Adrenal gland (tissue), 5 donors: ENCODE measurements at regions not wholly inside any gene's neighbourhood (a gene's known extent, or its start where the extent isn't known, plus 50 kb on each side); places are given as distances from the start of the nearest gene placed in this dataset.

Source experiments
- POLR2A ChIP-seq, 2 donors: fragments of 450-650 bp; IDR thresholded peaks; one replicate each; pipeline ENCODE4 v1.6.1; 2017; ENCODE audit warnings: antibody characterized with exemption in 2 of 2, mild to moderate bottlenecking in 2 of 2, moderate library complexity in 1 of 2
- TF ChIP-seq, protein P1 (sequence below), 6 experiments: fragments of 450-650 bp in 4 of 6; fragments of 200-600 bp in 2 of 6; sonication (generic) in 1 of 6; IDR thresholded peaks; 1 replicate in 5 of 6; 2 replicates in 1 of 6; pipeline versions ENCODE4 v1.5.1 to v1.8.0; 2016 to 2021; ENCODE audit warnings: antibody characterized with exemption in 6 of 6, mild to moderate bottlenecking in 2 of 6, moderate library complexity in 1 of 6
- donor health status: DM: no; HTN: no; CAD: no.

DNA sequence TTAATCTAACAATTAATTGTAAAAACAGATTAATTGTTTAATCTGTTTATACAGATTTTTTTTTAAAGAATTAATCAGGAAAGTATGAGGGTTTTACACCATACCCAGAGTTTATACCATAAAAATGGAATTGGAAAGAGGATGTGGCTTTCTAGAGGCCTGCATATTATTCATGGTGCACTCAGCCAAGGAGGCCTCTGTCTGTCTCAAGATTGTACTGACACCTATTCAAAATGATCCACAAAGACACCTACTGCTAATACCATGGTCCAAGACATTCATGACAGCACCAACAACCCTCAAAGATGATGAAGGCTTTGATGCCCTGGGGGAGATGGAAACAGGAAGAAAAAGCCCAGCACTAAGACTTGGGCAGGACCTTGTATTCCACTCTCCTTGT lies 58.1 kb upstream of the MAST4 start:
- TF ChIP-seq, protein P1, sequence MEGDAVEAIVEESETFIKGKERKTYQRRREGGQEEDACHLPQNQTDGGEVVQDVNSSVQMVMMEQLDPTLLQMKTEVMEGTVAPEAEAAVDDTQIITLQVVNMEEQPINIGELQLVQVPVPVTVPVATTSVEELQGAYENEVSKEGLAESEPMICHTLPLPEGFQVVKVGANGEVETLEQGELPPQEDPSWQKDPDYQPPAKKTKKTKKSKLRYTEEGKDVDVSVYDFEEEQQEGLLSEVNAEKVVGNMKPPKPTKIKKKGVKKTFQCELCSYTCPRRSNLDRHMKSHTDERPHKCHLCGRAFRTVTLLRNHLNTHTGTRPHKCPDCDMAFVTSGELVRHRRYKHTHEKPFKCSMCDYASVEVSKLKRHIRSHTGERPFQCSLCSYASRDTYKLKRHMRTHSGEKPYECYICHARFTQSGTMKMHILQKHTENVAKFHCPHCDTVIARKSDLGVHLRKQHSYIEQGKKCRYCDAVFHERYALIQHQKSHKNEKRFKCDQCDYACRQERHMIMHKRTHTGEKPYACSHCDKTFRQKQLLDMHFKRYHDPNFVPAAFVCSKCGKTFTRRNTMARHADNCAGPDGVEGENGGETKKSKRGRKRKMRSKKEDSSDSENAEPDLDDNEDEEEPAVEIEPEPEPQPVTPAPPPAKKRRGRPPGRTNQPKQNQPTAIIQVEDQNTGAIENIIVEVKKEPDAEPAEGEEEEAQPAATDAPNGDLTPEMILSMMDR (IDR thresholded peaks at IDR 0.05), result no peak
- TF ChIP-seq POLR2A (IDR thresholded peaks at IDR 0.05), result no peak
